ENCODE measurements at regions not wholly inside any gene's neighbourhood (a gene's known extent, or its start where the extent isn't known, plus 50 kb on each side); places are given as distances from the start of the nearest gene placed in this dataset.
"Not testable (repeated sequence)": the region's sequence is repeated elsewhere in the genome, so short reads cannot be mapped to it uniquely, and the experiment has no call there.

GRCh38 chr12:126946958-126947357 lies 1320.0 kb upstream of the TMEM132C start:
- TF ChIP-seq, protein P1, sequence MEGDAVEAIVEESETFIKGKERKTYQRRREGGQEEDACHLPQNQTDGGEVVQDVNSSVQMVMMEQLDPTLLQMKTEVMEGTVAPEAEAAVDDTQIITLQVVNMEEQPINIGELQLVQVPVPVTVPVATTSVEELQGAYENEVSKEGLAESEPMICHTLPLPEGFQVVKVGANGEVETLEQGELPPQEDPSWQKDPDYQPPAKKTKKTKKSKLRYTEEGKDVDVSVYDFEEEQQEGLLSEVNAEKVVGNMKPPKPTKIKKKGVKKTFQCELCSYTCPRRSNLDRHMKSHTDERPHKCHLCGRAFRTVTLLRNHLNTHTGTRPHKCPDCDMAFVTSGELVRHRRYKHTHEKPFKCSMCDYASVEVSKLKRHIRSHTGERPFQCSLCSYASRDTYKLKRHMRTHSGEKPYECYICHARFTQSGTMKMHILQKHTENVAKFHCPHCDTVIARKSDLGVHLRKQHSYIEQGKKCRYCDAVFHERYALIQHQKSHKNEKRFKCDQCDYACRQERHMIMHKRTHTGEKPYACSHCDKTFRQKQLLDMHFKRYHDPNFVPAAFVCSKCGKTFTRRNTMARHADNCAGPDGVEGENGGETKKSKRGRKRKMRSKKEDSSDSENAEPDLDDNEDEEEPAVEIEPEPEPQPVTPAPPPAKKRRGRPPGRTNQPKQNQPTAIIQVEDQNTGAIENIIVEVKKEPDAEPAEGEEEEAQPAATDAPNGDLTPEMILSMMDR (IDR thresholded peaks at IDR 0.05; ENCODE audit: insufficient read depth, low read length, poor library complexity, severe bottlenecking), result not testable (repeated sequence)
- TF ChIP-seq EZH2phosphoT487 (conservative IDR thresholded peaks at IDR 0.05; ENCODE audit: low read length), result not testable (repeated sequence)
